GM19238 (cell line): ENCODE measurements at regions not wholly inside any gene's neighbourhood (a gene's known extent, or its start where the extent isn't known, plus 50 kb on each side); places are given as distances from the start of the nearest gene placed in this dataset.

Source experiments
- DNase-seq: peaks from one replicate; pipeline ENCODE4 v3.0.0; 2011; ENCODE audit warnings: low spot score; ENCODE audit not compliant: insufficient read length

GRCh38 chr13:83601539-83601938 is 280.7 kb downstream of the SLITRK1 start:
- DNase-seq = no peak

DNA sequence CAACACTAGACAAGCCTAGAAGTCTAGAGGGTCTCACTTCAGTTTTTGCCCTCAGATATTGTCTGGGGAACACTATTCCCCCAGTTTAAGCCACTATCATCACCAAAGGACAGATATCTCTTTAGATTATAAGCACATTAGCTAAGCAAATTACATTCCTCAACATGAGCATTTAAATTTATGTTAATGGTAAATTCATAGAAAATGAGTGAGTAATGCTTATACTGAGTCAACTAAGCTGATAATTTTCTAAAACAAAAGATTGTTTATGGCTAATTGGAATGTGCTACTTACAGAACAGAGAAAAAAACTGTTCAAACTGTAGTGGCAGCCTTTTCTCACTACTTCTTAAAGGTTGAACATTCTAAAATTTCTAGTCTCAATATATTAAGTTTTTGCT is 290.2 kb downstream of the SLITRK1 start:
- DNase-seq = no peak

- no peak for DNase-seq
Measured at GRCh38 chr13:83589814-83590213, 292.5 kb downstream of the SLITRK1 start.

DNA sequence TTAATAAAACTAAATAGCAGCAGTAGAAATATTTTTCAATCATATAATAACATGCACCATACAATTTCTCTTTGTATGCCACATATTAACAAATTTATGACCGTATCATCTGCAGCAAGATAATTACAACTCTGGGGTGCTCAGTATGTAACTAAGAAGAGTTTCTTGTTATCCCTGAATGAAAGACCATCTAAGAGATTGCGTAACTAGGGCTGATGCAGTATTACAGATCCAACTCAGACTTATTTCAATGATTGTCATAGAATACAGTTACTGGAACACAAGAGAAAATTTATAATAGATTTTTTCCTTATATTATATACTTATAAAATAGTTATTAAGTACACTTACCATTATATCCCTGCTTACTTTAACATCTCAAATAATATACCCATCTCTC is 305.1 kb downstream of the SLITRK1 start:
- no peak for DNase-seq

GRCh38 chr13:83568019-83568418 is 314.3 kb downstream of the SLITRK1 start:
- no peak for DNase-seq

DNA sequence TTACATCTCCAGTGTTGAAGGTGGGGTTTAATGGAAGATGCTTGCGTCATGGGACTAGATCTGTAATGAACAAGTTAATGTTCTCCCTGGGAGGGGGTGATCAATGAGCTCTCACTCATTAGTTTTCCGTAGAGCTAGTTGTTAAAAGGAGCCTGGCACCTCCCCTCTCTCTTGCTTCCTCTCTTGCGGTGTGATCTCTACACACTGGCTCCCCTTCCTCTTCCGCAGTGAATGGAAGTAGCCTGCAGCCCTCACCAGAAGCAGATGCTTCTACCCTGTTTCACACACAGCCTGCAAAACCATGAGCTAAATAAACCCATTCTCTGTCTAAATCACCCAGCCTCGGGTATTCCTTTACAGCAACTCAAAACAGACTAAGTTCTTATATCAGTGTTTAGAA is 318.8 kb downstream of the SLITRK1 start:
- no peak for DNase-seq

DNA sequence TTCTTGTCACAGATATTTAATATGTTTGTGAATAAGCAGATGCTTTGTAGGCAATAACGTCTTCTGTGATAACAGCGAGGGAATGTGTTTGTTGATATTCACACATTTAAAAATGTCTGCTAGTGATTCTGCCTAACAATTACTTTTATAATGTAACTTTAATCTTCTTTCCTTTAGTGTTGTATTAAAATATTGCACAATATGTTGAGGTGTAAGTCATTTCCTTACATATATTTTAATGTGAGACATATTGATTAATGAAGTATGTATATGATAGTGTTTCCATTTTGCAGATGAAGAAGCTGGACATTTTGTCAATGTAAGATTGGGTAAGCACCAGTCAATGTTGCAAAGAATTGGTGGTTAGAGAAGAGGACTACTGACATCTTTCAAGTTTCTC is 324.4 kb downstream of the SLITRK1 start:
- no peak for DNase-seq

DNA sequence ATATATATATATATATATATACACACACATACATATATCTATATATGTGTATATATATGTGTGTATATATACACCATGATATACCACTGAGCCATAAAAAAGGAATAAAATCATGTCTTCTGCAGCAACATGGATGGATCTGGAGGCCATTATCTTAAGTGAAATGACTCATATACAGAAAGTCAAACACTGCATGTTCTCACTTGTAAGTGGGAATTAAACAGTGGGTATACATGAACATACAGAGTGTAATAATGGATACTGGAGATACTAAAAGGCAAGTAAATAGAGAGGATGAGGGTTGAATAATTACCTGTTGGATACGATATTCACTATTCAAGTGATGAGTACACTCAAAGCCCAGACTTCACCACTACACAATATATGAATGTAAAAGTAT is 332.6 kb downstream of the SLITRK1 start:
- DNase-seq = no peak

GRCh38 chr13:83547043-83547442 is 335.2 kb downstream of the SLITRK1 start:
- no peak for DNase-seq

DNA sequence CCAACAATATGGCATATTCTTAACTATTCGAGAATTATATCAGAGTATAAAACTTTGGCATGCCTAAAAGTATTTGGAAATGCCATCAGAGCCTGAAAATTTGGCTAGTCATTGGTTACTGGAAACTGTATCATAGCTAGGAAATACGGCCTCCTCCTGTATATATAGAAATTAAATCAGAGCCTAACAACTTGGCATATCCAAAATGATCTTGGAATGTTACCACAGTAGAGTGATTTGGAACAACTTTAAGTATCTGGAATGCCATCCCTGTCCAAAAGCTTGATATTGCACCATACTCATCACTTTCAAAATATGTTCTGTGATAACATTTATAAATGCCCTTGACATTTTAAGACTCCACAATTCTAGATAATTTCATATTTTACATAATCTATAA is 335.8 kb downstream of the SLITRK1 start:
- DNase-seq = no peak

- no peak for DNase-seq
Measured at GRCh38 chr13:83538636-83539035, 343.6 kb downstream of the SLITRK1 start.

DNA sequence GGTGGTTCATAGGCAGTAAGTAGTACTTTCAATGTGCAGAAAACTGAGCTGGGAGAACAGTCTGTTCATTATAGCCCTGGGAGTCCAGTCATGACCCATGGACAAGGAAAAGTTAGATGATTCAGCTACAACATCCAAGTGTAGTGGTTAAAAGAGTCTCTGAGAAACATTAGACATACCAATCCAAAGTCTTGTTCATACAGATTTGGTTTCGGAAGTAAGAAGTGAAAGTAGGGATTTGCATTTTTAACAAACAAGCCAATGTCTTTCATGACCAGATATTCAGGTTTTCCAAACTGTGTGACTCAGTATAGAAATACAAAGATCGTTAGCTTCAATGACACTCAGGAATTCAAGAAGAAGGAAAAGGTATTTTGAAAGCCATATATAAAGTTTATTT is 345.3 kb downstream of the SLITRK1 start:
- DNase-seq = no peak

- no peak for DNase-seq
Measured at GRCh38 chr13:83536153-83536552, 346.1 kb downstream of the SLITRK1 start.

DNA sequence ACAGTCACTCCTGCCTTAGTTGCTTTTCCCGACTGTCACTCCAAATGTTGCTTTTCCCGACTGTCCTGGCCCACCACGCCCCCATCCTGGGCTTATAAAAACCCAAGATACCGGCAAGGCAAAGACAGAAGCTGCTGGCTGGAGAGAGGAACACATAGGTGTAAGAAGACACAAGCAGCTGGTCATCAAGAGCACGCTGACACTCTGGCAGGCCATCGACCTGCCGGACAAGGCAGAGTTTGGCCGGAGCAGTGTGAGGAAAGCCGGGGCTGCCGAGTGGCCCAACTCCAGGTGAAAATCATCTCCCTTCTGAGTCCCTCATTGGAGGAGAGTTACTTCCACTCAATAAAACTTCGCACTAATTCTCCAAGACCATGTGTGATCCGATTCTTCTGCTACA is 349.5 kb downstream of the SLITRK1 start:
- DNase-seq = no peak

GRCh38 chr13:83531022-83531421 is 351.3 kb downstream of the SLITRK1 start:
- no peak for DNase-seq

- DNase-seq = no peak
Measured at GRCh38 chr13:83516781-83517180, 365.5 kb downstream of the SLITRK1 start.

DNA sequence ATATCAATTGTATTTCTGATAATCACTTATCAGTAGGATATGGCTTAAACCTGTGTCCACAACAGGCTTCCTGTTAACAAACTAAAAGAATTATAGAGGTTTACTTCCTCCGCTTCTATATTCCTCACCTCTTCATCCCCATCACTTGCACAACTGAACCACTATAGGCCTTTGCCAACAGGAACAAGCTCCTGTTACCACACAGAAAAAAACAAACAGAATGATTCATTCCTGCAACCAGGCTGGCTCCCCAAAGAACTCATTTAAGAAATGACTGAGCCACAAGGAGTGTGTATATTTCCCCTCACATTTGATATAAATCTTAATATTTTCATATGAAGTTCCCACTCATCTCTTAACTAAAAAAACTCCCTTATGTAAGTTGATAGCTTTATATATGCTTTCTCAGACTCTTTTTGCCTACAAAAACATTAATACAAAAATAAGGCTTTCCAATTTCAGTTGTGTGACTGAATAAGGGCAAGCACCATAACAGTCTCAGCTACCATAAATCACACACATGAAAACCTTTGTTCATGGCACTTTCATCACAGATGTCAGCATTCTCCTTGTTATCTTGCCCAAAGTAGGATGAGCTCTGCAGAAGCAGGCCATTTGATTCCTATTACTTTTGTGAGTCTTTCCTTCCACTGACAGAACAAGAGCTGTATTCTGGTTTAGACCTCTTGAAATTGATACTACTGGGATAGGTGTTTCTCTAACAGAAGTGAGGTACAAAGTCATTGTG is 366.8 kb downstream of the SLITRK1 start:
- DNase-seq = no peak

- no peak for DNase-seq
Measured at GRCh38 chr13:83508771-83509301, 373.4 kb downstream of the SLITRK1 start.

DNA sequence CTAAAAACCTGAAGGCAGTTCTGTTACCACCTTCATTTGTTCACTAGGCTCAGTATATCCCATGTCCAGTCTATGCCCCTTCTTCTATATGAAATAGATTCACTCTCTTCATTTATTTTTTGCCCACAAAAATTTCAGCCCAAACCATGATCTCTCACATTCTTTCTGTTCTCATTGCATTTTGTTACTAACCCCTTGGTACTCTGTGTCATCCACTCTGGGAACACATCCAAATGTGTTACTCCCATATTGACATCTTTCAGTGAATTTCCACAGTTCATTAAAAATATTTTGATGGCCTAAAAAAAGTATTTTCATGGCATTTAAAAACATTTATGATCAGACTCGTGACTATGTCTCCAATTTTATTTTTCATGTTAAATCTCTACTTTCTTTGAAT is 378.9 kb downstream of the SLITRK1 start:
- no peak for DNase-seq

GRCh38 chr13:83499286-83499685 is 383.0 kb downstream of the SLITRK1 start:
- no peak for DNase-seq

- DNase-seq = no peak
Measured at GRCh38 chr13:83498481-83499190, 383.6 kb downstream of the SLITRK1 start.

DNA sequence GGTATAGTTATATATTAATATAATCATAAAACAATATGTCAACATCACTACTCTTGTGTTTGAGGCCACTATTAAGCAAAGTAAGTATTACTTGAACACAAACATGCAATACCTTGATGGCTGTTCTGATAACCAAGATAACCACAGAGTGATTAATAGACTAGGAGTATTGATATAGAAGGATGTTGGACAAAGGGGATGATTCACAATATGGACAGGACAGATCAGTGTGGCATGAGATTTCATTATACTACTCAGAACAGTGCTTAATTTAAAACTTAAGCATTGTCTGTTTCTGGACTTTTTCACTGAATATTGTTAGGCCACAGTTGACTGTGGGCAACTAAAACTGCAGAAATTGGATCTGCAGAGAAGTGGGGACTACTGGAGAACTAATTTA is 384.2 kb downstream of the SLITRK1 start:
- no peak for DNase-seq

DNA sequence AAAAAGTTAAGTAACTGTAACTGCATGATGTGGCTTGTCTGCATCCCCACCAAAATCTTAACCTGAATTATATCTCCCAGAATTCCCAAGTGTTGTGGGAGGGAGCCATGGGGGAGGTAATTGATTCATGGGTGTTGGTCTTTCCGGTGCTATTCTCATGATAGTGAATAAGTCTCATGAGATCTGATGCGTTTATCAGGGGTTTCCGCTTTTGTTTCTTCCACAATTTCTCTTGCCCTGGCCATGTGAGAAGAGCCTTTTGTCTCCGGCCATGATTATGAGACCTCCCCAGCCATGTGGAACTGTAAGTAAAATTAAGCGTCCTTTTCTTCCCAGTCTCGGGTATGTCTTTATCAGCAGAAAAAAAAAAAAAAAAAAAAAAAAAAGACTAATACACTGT is 385.8 kb downstream of the SLITRK1 start:
- no peak for DNase-seq
